IMR-90 (cell line): ENCODE measurements at regions not wholly inside any gene's neighbourhood (a gene's known extent, or its start where the extent isn't known, plus 50 kb on each side); places are given as distances from the start of the nearest gene placed in this dataset.

Experiments
- ATAC-seq: fragments of 200-7000 bp; cut with Tn5 transposase; 2 replicates; pipeline ENCODE4 v1.9.1; 2020; ENCODE audit warnings: low read depth, mild to moderate bottlenecking, moderate library complexity
- BruUV-seq: library from RNA; stranded (reverse); fragments of 400-500 nt; replicated peaks from 2 replicates; lab custom pipeline; 2021; lab: Mats Ljungman, UMichigan
- CTCF ChIA-PET: fragments of 300-600 bp; formaldehyde crosslinking; extraction: SDS; loops from one replicate; lab custom pipeline; 2021; ENCODE audit warnings: antibody characterized with exemption; lab: Yijun Ruan, JAX
- POLR2A ChIA-PET: fragments of 300-600 bp; sonication (Branson Sonifier 250); formaldehyde crosslinking; loops from one replicate; lab custom pipeline; 2022; ENCODE audit warnings: antibody characterized with exemption; ENCODE audit not compliant: unreplicated experiment; lab: Charles Lee
- DNase-seq: peaks from one replicate; pipeline ENCODE4 v3.0.0; 2013
- H2AFZ ChIP-seq: replicated peaks from 2 replicates; pipeline ENCODE3; 2013; ENCODE audit warnings: low read length, mild to moderate bottlenecking; ENCODE audit not compliant: poor library complexity
- H2AK5ac ChIP-seq: 2 replicates; pipeline ENCODE4 v1.6.1; 2013; ENCODE audit warnings: low read depth, low read length, inconsistent platforms
- H2AK9ac ChIP-seq: replicated peaks from 2 replicates; pipeline ENCODE3; 2013; ENCODE audit warnings: mild to moderate bottlenecking, low read depth, low read length, moderate library complexity; ENCODE audit not compliant: poor library complexity
- H2BK120ac ChIP-seq: 2 replicates; pipeline ENCODE4 v1.6.1; 2013; ENCODE audit warnings: low read depth, low read length, inconsistent platforms
- H2BK15ac ChIP-seq: 3 replicates; pipeline ENCODE4 v1.6.1; 2013; ENCODE audit warnings: low read depth, low read length, inconsistent platforms
- H2BK20ac ChIP-seq: 2 replicates; pipeline ENCODE4 v1.6.1; 2013; ENCODE audit warnings: low read depth, mild to moderate bottlenecking, inconsistent platforms, low read length, moderate library complexity
- H2BK5ac ChIP-seq: 2 replicates; pipeline ENCODE4 v1.6.1; 2013; ENCODE audit warnings: mild to moderate bottlenecking, low read depth, low read length, inconsistent platforms; ENCODE audit not compliant: poor library complexity, severe bottlenecking
- H3K14ac ChIP-seq: replicated peaks from 2 replicates; pipeline ENCODE4 v1.6.1; 2013; ENCODE audit warnings: low read depth, low read length, inconsistent platforms
- H3K18ac ChIP-seq: 2 replicates; pipeline ENCODE4 v1.6.1; 2013; ENCODE audit warnings: low read depth, low read length, control low read depth
- H3K23ac ChIP-seq: 2 replicates; pipeline ENCODE4 v1.6.1; 2013; ENCODE audit warnings: low read depth, low read length, inconsistent platforms
- H3K27ac ChIP-seq: 2 replicates; pipeline ENCODE4 v1.5.1; 2013; ENCODE audit warnings: mild to moderate bottlenecking, control low read depth, low read length; ENCODE audit not compliant: insufficient read depth
- H3K27me3 ChIP-seq: 2 replicates; pipeline ENCODE4 v1.6.1; 2013; ENCODE audit warnings: low read length; ENCODE audit not compliant: control insufficient read depth, insufficient read depth
- H3K36me3 ChIP-seq: 2 replicates; pipeline ENCODE4 v1.6.1; 2013; ENCODE audit warnings: low read length, mixed read lengths; ENCODE audit not compliant: control insufficient read depth, insufficient read depth
- H3K4ac ChIP-seq: 2 replicates; pipeline ENCODE4 v1.6.1; 2013; ENCODE audit warnings: low read depth, low read length, inconsistent platforms
- H3K4me1 ChIP-seq: 2 replicates; pipeline ENCODE4 v1.6.1; 2013; ENCODE audit warnings: low read length, mixed read lengths; ENCODE audit not compliant: control insufficient read depth, insufficient read depth
- H3K4me2 ChIP-seq: 2 replicates; pipeline ENCODE4 v1.6.1; 2013; ENCODE audit warnings: low read depth, mild to moderate bottlenecking, control low read depth, low read length, moderate library complexity
- H3K4me3 ChIP-seq: 2 replicates; pipeline ENCODE4 v1.5.1; 2013; ENCODE audit warnings: low read depth, mild to moderate bottlenecking, control low read depth, low read length, moderate library complexity; ENCODE audit not compliant: insufficient read depth
- H3K56ac ChIP-seq: 2 replicates; pipeline ENCODE4 v1.6.1; 2013; ENCODE audit warnings: low read length, inconsistent platforms; ENCODE audit not compliant: insufficient read depth; ENCODE audit errors: extremely low read depth
- H3K79me1 ChIP-seq, 2 experiments: 2 replicates each; pipeline ENCODE4 v1.6.1; 2013; ENCODE audit warnings: low read length in 2 of 2, inconsistent platforms in 1 of 2, low read depth in 1 of 2
- H3K9ac ChIP-seq: 2 replicates; pipeline ENCODE4 v1.6.1; 2013; ENCODE audit warnings: low read depth, low read length, control low read depth
- H3K9me1 ChIP-seq: 2 replicates; pipeline ENCODE4 v1.6.1; 2013; ENCODE audit warnings: low read length, inconsistent platforms; ENCODE audit not compliant: insufficient read depth
- H3K9me3 ChIP-seq: 2 replicates; pipeline ENCODE4 v1.6.1; 2013; ENCODE audit warnings: low read length; ENCODE audit not compliant: control insufficient read depth, insufficient read depth
- H4K20me1 ChIP-seq: 2 replicates; pipeline ENCODE4 v1.6.1; 2013; ENCODE audit warnings: low read length, inconsistent platforms; ENCODE audit not compliant: insufficient read depth
- H4K5ac ChIP-seq: 2 replicates; pipeline ENCODE4 v1.6.1; 2013; ENCODE audit warnings: mild to moderate bottlenecking, low read depth, low read length, control low read depth
- H4K8ac ChIP-seq, 2 experiments: 2 replicates each; pipeline ENCODE4 v1.6.1; 2013; ENCODE audit warnings: low read depth in 2 of 2, low read length in 2 of 2, control low read depth in 1 of 2, inconsistent platforms in 1 of 2
- H4K91ac ChIP-seq: 2 replicates; pipeline ENCODE4 v1.6.1; 2013; ENCODE audit warnings: low read depth, low read length, inconsistent platforms; ENCODE audit not compliant: insufficient read depth
- BHLHE40 ChIP-seq: fragments of 150-350 bp; IDR thresholded peaks from 2 replicates; pipeline ENCODE4 v1.6.1; 2016; ENCODE audit warnings: mild to moderate bottlenecking, low read depth, low read length
- RCOR1 ChIP-seq: IDR thresholded peaks from 2 replicates; pipeline ENCODE4 v1.6.1; 2012; ENCODE audit warnings: mild to moderate bottlenecking, low read length, improper control_type of control experiment; ENCODE audit not compliant: insufficient replicate concordance
- WGBS, 2 experiments: methylation state at CpG; one replicate each; pipeline versions ENCODE4 v1.1.5 to v1.1.7; 2013; ENCODE audit warnings: missing lambda C conversion rate in 2 of 2; ENCODE audit not compliant: insufficient read length in 1 of 2; ENCODE audit errors: extremely low coverage in 2 of 2; 5-methylcytosine and 5-hydroxymethylcytosine counted together
- dilution Hi-C: fragments of 300-500 bp; cut with HindIII; formaldehyde crosslinking; loops from one replicate; pipeline ENCODE4 v1.14.3; 2018; ENCODE audit warnings: low sequenced_read_pairs; ENCODE audit not compliant: unreplicated experiment
- in situ Hi-C: fragments of 300-500 bp; cut with MboI; formaldehyde crosslinking; loops from 3 replicates; pipeline ENCODE4 v1.14.3; 2019; ENCODE audit warnings: low sequenced_read_pairs, inconsistent platforms, mixed read lengths
- intact Hi-C: fragments of 100-400 bp; cut with micrococcal nuclease; formaldehyde crosslinking; loops from 2 replicates; pipeline ENCODE4 v1.10.0; 2022

DNA sequence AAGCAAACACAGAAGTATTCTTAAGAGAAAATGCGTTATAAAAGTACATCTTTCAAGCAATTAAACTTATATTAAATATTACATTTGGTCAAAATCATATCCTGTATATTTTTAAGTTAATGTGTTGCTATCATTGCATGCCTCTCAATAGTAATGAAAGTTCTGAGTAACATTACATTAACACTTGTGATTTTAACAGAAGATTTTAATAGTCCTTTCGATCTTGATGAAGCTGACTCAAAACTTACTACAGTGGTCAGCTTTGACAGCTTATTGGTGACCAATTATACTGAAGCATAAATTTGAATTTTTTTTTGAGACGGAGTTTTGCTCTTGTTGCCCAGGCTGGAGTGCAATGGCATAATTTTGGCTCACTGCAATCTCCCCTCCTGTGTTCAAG, 303.3 kb downstream of the GALR1 start:
- CTCF ChIA-PET: no interaction called here
- Histone ChIP-seq H4K91ac (no peak overlapping the region), H4K20me1 (no peaks in the 10 kb centered on the region), H3K4me3 (no peak overlapping the region), H2AK5ac (no peak overlapping the region), H3K27me3 (no peaks in the 10 kb centered on the region), H3K56ac (no peak overlapping the region), H3K4me1 (no peaks in the 10 kb centered on the region), H4K5ac (no peak overlapping the region), H2BK5ac (no peak overlapping the region), H4K8ac (no peak overlapping the region), H2BK20ac (no peak overlapping the region), H3K79me1 (no peaks in the 10 kb centered on the region), H2AK9ac (no peak overlapping the region), H3K23ac (no peak overlapping the region), H3K27ac (no peak overlapping the region), H2BK120ac (no peak overlapping the region), H3K4ac (no peak overlapping the region), H3K36me3 (no peaks in the 10 kb centered on the region), H3K9ac (no peak overlapping the region), H2AFZ (no peak overlapping the region), H3K14ac (no peak overlapping the region), H3K9me1 (no peaks in the 10 kb centered on the region), H3K18ac (no peak overlapping the region), H3K9me3 (peaks cover 21% of the 10 kb centered on the region), H2BK15ac (no peak overlapping the region), H3K4me2 (no peak overlapping the region)
- no TSS peak for BruUV-seq
- WGBS, 2 experiments: no CpG with 5 or more reads among the region's 3 CpGs
- POLR2A ChIA-PET: no interaction called here
- intact Hi-C loops (no loop called here), in situ Hi-C loops (no loop called here), dilution Hi-C loops (no loop called here)
- ATAC-seq (no peak), DNase-seq (no peak)
- no peak for TF ChIP-seq BHLHE40
- TF ChIP-seq RCOR1: no peak
